Cerebellar cortex (tissue), 1 donor: ENCODE measurements at regions not wholly inside any gene's neighbourhood (a gene's known extent, or its start where the extent isn't known, plus 50 kb on each side); places are given as distances from the start of the nearest gene placed in this dataset.
"Not testable (repeated sequence)": the region's sequence is repeated elsewhere in the genome, so short reads cannot be mapped to it uniquely, and the experiment has no call there.

ENCODE experiments used
- DNase-seq: peaks from one replicate; pipeline ENCODE4 v3.0.0-alpha.2; 2015; ENCODE audit warnings: low spot score

DNA sequence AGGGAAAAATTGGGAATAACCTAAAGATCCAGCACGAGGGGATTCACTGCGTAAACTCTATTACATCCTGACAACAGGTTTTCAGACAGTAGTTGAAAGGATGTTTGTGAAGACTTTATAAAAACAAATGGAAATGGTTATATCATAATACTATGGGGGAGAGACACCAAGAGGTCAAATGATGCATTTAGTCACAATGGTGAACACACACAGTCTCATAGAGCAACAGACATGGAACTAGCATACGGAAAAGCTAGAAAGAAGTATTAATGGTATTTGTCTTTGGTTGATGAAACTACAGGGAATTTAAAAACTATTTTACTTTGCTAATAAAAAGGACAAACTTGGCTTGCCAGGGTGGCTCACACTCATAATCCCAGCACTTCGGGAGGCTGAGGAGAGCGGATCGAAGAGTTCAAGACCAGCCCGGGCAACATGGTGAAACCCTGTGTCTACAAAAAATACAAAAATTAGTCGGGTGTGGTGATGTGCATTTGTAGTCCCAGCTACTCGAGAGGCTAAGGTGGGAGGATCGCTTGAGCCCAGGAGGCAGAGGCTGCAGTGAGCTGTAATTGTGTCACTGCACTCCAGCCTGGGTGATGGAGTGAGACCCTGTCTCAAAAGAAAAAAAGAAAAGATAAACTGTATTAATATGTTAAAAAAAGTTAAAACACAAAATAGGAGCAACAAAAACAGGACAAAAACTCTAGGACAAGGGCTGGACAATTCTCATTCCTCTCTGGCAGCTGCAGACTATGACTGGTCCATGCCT lies 94.8 kb downstream of the MYCN start:
- DNase-seq = no peak

DNA sequence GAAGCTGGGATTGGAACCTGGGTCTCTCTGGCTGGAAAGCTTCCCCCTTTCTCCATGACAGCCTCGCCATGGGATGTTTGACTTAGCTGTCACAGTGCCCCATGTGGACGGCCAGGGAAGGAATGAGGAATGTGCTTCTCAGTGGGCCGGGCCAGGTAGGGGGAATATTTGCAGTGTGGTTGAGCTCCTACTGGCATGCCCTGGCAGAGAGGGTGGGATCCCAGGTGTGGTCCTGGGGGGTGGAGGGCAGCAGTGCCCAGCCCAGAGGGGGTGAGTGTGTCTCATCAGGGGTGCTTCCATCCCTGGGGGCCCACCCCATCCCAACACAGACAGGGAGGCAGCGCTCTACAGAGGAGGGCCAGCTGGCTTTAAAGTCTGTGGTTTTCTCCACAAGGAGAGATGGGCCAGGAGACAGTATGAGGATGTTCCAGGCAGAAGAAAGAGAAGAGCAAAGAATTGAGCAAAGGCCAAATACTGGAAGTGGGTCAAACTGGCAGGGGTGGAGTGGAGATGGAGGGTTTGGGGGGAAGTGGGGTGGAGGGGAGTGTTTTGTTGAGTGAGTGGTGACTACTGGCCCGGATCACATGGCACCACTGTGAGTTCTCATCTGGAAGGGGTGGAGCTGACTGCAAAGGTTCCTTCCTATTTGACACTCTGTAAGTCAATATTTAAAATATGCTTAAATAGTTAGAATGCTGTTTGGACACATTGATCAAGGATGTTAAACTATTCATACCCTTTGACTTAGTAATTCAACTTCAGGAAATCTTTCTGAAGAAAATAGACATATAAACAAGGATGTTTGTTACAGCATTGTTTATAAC lies 94.0 kb downstream of the MYCN start:
- no peak for DNase-seq

DNA sequence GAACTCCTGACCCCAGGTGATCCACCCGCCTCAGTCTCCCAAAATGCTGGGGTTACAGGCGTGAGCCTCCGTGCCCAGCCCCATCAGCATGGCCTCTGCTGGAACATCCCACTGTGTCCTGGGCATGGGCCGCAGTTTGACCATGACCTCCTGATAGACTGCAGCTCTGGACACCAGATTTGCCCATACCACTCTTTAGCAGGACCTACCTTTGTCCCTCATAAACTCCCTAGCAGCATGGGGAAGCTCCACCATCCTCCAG lies 92.6 kb downstream of the MYCN start:
- no peak for DNase-seq

DNA sequence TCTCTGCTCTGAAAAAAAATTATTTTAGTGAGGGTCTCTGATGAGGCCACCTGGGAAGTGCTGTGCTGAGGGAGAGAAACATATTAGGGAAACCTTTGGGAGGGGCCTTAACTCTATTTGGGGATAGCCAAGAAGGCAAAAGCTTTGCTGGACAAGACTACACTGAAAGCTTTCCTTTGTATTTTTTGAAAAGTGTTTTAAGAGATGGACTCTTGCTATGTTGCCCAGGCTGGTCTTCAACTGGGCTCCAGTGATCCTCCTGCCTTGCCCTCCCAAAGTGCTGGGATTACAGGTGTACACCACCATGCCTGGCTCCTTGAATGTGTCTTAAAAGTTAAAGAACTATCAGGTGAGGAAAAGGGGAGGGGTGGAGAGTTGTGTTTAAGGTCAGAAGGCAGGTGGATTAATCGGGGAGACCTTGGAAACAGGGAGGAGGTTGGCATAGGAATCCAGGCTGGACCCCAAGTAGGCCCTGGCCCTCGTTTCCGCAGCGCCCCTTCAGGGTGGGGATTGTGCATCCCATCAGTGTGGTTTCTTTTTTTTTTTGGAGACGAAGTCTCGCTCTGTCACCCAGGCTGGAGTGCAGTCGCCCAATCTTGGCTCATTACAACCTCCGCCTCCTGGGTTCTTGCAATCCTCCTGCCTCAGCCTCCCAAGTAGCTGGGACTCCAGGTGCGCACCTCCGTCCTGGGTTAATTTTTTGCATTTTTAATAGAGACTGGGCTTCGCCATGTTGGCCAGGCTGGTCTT lies 92.1 kb downstream of the MYCN start:
- DNase-seq = no peak

DNA sequence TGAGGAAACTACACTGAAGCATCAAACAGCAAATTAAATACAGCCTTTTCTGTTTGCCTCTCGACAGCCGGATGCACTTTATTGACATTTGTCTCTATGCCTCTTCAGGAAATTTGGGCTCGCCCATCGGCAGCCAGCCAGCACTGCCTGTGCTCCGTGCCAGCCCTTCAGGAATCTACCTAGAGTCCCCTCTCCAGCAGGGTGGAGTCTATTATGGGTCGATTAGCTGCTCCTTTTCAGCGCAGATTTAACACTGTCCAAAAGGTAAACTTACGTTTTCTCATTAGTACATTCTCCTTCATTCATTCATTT lies 91.5 kb downstream of the MYCN start:
- no peak for DNase-seq

DNA sequence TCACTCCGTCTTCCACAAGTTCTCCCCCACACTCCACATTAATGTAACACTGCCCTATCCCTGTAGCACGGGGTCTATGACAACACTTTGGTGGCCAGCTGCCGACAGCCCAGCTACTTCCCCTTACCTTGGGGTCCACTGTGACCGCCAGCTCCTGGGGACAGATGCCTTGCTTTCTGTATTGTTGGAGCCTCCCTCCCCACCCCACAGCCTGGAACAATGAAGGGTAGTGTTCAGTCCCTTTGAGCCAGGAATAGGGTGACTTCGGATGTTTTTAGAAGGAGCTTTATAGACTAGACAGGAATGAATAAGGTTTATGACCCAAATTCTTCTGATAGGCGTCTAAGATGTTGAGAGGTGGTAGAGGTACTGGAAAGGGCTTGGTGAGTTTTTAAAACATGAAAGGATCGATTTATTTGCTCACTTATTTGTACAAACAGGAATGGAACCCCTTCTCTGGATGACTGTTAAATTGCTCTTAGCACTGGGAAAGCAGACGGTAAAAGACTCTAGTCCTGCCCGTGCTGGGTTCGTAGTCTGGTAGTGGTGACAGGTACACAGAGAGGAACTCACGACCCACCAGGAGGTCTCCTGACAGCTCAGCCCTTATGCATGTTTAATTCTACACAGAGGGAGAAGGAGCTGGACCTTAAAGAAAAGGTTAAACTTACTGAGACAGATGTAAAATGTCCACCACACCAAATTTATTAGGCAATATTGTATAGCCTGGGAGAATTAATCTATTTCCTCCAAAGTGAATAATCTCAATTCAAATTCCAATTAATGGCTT lies 90.9 kb downstream of the MYCN start:
- DNase-seq = no peak

DNA sequence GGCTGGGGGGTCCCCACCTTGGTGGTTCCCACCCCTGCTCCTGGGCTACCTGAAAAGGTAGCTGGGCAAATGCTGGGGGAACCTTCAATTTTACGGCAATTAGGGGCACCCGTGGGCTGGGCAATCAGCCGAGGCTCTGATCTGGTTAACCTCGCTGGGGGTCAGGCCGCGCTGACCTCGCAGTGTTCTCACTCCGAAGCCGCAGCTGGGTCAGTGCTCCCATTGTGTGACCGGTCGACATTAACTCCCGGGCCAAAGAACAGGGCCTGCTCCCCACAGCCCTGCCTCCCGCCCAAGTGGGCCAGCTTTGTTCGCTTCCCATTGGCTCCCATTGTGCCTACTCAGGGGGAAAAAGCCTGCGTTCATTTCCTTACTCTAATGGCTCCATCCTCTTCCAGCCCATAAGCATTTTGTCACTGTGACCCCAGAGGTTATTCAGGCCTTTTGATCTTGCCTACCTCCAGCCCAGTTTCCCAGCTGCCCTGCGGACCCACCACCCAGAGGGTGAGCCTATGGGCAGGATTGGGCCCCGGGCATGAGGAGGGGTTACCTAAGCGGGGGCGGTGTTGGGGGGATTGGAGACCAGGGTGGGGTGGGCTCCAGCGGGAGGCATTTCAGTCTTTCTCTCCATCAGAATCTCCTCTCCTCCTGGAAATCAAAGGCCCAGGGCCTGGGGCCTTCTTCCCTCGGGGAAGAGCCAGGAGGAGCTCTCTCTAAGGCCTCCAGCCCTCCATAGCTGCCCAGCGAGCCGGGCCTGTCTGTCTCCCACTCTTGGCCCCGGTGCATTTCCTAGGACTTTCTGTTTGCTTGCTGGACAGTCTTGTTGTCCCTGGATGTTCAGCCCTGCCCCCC lies 90.1 kb downstream of the MYCN start:
- DNase-seq = no peak

DNA sequence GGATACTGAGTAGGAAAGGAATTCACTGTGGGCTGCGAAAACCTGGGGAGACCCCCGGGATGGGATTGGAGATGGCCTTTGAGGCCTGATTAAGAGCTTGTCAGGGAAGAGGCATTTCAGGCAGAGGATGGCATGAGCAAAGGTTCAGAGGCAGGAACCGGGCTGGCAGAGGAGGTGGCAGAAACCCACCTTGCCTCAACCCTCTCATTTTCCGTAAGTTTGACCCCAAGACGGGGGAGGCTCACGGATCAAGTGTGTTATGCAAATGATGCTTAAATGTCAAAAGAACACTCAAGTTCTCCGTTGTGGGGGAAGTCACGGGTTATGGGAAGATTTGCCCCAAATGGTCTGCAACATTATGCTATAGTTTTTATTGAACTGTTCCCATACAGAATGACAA lies 88.3 kb downstream of the MYCN start:
- no peak for DNase-seq

DNA sequence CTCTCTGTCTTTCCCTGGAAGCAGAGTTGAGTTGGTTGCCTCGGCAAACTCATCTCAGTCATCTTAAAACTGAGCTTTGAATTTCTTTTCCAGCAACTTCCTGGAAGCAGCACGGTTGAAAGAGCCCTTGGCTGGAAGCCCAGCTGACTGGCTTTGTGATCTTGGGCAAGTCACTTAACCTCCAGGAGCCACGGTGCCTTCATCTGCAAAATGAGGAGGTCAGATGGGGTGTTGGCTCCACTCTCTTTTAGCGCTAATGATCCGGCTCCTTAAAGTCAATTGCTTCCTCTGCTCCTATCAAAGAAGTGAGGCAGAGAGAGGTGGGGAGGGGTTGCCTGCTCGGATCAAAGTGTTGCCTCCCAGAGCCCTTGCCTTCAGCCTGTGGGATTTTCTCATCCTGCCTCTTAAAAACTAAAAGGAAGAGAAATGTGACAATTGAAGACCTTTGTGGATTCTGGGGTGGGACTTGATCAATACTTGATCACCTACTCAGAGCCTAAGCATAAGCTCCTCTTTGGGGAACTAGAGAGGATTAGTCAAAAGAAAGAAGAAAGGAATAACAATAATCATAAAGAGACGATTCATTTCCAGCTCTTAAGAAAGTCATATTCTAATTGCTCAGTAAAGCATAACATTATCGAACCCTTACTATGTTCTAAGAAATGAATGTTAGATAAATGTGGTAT lies 86.6 kb downstream of the MYCN start:
- DNase-seq = no peak

DNA sequence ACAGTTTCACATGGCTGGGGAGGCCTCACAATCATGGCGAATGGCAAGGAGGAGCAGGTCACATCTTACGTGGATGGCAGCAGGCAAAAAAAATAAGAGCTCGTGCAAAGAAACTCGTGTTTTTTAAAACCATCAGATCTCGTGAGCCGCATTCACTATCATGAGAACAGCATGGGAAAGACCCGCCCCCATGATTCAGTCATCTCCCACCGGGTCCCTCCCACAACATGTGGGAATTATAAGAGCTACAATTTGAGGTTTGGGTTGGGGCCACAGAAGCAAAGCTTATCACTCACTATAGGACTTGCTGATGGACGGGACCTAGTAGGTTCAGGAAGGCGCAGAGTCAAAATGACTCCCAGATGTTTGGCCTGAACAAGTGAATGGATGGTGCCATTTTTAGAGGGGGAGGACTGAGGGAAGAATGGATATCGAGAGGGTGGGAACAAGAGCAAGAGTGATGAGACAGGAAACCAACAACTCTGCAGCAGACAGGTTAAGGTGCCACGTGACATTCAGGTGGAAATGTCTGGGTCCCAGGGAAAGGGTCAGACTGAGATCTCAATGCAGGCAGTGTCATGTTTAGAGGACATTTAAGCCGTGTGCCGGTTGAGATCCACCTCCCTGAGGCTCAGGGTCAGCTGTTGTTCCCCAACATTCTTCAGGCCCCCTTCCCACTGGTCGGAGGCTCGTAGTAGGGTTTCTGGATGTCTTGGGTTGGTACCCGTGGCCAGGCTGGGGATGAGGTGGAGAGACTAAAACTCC lies 85.7 kb downstream of the MYCN start:
- DNase-seq = no peak

DNA sequence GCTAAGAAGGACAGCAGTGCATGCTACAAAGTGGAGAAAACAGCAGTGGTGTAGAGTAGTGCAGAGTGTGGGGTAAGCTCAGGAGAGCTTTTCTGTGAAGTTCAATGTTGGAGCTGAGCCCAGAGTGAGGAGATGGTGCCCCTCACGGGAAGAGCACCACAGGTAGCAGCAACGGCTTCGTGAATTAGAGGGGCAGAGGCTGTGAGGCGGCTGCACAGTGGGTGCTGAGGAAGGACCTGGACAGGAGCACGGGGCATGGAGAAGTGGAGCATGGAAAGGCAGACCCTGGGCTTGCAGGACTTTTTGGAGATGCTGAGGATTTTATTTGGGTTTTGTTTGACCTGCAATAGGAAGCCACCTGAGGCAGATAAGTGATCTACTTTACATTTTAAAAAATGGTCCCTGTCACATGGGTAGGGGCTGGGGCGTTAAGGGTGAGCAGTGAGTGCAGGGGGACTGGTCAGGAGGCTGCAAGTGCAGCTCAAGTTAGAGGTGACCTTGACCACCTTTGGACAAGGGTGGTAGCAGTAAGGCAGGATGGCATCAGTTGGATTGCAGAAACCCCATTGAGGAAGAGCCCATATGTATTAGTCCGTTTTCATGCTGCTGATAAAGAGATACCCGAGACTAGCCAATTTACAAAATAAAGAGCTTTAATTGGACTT lies 85.0 kb downstream of the MYCN start:
- DNase-seq = no peak

DNA sequence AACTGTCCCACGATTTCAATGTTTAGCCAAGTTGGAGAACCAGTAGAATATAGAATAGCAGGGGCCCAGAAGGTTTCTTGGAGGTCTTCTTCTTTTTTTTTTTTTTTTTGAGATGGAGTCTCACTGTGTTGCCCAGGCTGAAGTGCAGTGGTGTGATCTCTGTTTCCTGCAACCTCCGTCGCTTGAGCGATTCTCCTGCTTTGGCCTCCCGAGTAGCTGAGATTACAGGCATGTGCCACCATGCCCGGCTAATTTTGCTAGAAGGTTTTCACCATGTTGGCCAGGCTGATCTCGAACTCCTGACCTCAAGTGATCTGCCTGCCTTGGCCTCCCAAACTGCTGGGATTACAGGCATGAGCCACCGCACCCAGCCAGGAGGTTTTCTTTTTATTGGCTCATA lies 84.3 kb downstream of the MYCN start:
- not testable (repeated sequence) for DNase-seq

DNA sequence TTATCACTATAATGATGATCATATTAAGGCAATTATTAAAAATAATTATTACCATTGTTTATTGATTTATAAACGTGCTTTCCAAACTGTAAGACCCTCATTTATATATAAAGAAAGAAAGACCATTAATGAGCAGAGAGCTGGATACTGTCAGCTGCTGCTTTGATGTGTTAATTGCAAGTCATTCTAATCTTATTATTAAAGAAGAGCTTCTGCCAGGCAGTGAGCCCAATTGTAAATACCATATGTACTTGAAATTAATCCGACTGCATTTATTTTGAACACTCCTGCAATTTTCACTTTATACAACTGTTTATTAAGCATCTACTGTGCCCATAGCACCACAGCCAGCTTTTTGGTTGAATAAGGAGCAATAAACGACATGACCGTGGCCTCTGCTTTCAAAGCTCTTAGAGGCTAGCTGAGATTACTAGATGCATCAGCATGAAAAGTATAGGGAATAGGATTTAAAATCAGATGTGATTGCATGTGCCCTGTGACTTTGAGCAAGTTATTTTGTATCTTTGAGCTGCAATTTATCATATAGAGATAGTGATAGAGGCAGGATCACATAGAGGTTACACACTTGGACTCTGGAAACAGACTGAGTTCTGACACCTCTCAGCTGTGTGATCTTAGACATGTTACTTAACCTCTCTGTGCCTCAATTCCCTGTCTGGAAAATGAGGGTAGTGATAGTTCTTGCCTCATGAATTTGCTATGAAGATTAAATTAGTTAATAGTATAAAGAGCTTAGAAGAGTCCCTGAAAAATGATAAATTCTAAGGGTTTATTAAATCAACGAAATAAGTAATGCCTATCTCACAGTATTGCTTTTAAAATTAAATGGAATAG lies 83.4 kb downstream of the MYCN start:
- DNase-seq = no peak

DNA sequence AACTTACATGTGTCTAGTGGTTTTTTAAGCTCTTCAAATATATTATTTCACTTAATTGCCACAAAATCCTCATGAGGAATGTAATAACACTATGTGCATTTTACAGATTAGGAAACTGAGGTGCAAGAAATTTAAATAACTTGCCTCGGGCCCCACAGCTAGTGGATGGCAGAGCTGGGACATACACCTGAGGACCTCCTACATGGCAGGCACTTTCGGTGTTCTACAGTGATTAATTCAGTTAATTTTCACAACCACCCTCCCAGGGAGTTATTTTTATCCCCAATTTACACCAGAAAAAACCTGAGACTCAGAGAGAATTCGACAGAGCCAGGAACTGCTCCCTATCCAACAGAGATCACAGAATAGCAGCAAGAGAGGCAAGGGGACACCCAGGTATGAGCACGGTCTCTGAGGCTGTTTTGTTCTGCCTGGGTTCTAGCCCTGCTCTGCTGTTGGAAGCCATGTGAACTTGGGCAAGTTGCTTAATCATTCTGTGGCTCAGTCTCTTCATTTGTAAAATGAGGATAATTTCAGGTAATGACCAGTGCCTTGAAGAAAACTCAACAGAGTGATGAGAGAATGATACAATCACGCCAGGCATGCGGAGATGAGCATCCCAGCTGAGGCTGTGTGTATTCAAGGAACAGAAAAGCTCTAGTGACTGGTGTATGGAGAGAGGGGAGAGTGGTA lies 82.3 kb downstream of the MYCN start:
- no peak for DNase-seq

DNA sequence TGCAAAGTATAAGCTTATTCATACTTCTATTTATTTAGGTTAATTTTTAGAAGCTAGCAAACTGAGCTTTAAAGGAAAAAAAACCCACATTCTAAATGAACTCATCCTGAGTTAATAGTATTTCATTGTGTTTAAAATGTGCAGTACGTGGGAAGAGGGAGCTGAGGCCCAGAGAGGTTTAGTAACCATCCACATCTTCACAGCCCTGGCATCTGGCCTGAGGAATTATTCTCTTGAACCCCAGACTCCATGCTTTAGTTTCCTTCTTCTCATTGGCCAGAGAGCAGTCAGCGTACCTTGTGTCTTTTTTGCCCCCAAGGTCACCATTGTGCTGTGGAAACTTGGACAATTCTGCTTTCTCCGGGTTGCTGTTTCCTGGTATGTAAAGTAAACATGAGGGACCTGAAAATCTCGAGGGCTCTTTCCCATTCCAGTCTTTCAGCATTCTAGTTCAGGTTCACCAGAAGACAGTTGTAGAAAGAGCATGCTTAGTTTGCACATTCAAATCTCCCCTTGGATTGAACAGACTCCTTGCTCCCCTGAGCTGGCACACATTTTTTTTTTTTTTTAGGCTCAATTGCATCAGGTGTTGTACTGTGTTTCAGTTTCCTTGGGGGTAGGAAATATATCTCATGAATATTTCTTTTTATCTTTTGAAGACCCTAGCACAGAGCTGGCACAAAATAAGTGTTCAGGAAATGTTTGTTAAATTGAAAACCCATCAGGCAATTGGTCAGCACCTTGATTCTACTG lies 81.4 kb downstream of the MYCN start:
- DNase-seq = no peak

DNA sequence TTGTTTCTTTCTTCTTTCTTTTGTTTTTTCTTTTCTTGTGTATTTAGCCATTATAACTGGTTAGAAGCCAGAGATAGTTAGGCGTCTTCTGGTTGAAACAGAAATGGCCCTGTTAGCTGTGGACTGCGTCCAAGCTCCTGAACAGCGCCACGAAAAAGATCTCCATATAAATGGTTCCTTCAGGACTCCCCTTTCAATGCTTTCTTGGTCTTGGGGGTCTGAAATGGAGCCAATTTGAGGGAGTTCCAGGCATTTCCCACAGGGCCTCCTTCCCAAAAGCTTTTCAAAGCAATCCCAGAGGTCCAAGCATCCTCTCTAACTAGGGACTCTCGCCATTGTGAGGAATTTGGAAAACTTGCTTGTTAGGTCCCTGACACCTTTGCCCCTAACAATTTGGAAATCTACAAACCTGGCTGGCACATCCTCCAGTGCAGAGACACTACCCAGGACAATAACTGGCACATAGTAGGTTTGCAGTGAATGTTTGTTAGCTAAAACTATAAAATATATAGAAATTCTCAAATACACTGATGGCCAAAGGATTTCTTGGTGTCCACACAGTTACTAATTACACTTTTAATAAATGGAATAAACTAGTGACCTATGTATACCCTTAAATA lies 80.1 kb downstream of the MYCN start:
- DNase-seq = no peak
